GM12864 (cell line): ENCODE measurements at regions not wholly inside any gene's neighbourhood (a gene's known extent, or its start where the extent isn't known, plus 50 kb on each side); places are given as distances from the start of the nearest gene placed in this dataset.

ENCODE experiments used
- DNase-seq: peaks from one replicate; pipeline ENCODE4 v3.0.0-alpha.2; 2011; ENCODE audit warnings: low read depth
- H3K4me3 ChIP-seq: 2 replicates; pipeline ENCODE4 v1.5.1; 2011; ENCODE audit warnings: mild to moderate bottlenecking, low read depth, low read length, control low read depth
- TF ChIP-seq, protein P1 (sequence below): IDR thresholded peaks from 2 replicates; pipeline ENCODE4 v1.5.1; 2011; ENCODE audit warnings: low read depth, mild to moderate bottlenecking, moderate library complexity, low read length, control low read depth, inconsistent platforms; ENCODE audit errors: missing control alignments

DNA sequence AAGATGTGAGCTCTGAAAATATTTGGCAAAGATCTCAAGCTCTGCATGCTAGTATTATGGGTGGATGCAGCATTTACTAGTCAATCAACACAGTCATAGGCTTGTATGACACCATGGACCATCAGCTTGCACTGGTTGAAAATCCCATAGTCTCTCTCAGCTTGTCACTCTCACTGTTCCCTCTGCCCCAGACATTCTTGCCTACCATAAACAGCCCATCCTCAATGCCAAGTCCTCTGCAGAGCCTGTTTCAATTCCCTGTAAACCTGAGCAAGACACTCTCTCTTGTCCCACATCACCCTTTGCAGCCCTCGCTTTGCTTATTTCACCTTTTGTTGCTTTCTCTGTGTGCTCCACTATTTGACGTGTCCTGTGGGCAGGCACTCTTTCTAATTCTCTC lies 264.6 kb downstream of the ICE1 start:
- TF ChIP-seq, protein P1, sequence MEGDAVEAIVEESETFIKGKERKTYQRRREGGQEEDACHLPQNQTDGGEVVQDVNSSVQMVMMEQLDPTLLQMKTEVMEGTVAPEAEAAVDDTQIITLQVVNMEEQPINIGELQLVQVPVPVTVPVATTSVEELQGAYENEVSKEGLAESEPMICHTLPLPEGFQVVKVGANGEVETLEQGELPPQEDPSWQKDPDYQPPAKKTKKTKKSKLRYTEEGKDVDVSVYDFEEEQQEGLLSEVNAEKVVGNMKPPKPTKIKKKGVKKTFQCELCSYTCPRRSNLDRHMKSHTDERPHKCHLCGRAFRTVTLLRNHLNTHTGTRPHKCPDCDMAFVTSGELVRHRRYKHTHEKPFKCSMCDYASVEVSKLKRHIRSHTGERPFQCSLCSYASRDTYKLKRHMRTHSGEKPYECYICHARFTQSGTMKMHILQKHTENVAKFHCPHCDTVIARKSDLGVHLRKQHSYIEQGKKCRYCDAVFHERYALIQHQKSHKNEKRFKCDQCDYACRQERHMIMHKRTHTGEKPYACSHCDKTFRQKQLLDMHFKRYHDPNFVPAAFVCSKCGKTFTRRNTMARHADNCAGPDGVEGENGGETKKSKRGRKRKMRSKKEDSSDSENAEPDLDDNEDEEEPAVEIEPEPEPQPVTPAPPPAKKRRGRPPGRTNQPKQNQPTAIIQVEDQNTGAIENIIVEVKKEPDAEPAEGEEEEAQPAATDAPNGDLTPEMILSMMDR: no peak
- no peak for DNase-seq
- H3K4me3 ChIP-seq: no peak overlapping the region

DNA sequence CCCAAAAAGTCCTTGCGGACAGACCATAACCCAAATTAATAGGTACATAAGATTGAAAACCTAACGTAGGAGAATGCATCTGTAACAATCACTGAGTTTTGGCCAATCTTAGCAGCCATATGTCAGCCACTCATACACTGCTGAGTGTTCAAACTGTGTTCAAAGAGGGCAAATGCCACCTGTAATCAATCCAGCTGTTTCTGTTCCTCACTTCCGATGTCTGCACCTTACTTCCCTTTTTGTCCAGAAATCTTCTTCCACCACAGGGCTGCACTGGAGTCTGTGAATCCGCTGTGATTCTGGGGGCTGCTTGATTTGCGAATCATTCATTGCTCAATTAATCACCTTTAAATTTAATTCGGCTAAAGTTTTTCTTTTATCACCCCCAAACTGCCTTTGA lies 263.9 kb downstream of the ICE1 start:
- no peak for DNase-seq
- no peak overlapping the region for H3K4me3 ChIP-seq
- TF ChIP-seq, protein P1: no peak

DNA sequence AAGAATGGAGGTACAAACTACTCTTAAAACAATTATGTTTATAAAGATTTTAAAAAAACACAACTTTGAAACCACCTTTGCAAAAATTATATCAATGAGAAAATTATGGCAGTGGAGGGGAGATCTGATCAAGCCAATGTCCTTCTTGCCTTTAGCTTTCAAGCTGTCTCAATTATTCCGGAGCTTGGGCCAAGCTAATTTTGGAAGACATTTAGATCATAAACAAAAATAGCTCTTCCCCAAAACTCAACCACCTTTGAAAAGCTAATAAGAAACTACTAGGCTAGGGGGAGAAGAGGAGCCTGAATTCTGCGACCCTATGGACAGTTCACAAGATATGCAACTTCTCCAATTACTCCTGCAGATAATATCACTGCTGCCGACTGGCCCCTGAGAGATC lies 263.3 kb downstream of the ICE1 start:
- TF ChIP-seq, protein P1: no peak
- no peak overlapping the region for H3K4me3 ChIP-seq
- DNase-seq: no peak

DNA sequence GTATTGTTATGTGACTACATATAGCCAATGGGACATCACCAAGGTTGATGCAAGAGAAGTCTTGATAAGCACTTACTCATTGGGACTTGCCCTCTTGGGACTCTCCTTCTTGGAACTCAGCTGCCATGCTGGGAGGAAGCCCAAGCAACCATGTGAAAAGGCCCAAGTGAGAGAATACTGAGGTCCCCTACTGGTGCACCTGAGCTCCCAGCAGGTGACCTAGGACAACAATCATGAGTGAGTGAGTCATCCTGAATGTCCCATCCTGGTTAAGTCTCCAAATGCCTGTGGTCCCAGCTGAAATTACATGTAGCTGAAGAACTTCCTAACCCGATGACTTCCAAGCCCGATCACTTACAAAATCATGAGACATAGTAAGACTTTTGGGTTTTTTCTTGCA lies 260.7 kb downstream of the ICE1 start:
- TF ChIP-seq, protein P1: no peak
- H3K4me3 ChIP-seq: no peak overlapping the region
- no peak for DNase-seq

DNA sequence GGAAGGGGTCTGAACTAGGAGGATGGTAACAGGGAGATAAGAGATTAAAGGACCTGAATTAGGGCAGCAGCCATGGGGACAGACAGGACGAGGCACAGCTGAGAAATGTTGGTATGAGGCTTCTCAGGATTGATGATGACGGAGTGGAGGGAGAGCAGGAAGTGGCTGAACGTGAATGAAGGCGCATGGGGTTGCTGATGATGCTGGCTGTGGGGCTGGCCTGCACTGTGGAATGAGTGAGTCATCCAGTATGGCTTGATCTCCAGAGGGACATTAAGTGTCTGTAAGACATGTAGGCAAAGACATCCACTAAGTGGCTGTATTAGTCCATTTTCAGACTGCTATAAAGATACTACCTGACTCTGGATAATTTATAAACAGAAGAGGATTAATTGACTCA lies 256.4 kb downstream of the ICE1 start:
- TF ChIP-seq, protein P1: no peak
- DNase-seq: no peak
- H3K4me3 ChIP-seq: no peak overlapping the region

DNA sequence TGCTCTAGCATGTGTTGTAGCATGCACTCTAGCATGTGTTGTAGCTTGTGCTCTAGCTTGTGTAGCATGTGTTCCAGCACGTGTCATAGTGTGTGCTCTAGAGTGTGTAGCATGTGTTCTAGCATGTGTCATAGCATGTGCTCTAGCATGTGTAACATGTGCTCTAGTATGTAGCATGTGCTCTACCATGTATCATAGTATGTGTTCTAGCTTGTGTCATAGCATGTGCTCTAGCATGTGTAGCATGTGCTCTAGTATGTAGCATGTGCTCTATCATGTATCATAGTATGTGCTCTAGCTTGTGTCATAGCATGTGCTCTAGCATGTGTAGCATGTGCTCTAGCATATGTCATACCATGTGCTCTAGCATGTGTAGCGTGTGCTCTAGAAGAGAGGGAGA lies 255.3 kb downstream of the ICE1 start:
- TF ChIP-seq, protein P1: no peak
- no peak for DNase-seq

DNA sequence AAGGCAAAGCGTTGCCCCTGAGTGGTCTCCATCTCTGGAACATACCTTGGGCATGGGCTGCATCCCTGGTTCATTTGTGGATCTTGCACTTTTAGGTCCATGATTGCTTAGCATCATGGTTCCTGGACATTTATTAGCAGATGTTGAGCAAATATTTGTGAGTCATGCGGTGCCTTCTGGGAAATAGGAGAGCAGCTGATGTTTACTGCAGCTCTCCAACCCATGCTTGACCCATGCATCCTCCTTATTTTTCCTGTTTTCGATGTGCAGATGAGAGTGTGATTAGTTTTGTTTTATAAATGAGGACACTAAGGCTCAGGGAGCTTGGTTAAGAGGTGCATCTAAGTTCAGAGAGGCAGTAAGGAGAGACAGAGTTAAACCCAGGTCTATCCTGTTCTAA lies 253.7 kb downstream of the ICE1 start:
- TF ChIP-seq, protein P1: no peak
- no peak overlapping the region for H3K4me3 ChIP-seq
- no peak for DNase-seq

More for the DNA sequence above, 255.3 kb downstream of the ICE1 start:
- H3K4me3 ChIP-seq: no peak overlapping the region
